Iris pigment epithelial cell (primary cell): ENCODE measurements at regions not wholly inside any gene's neighbourhood (a gene's known extent, or its start where the extent isn't known, plus 50 kb on each side); places are given as distances from the start of the nearest gene placed in this dataset.

Source experiments
- DNase-seq: peaks from one replicate; pipeline ENCODE4 v3.0.0-alpha.2; 2011; ENCODE audit warnings: low read depth

- DNase-seq: no peak
Measured at GRCh38 chr13:91167706-91168385, 179.6 kb upstream of the MIR17HG start.

DNA sequence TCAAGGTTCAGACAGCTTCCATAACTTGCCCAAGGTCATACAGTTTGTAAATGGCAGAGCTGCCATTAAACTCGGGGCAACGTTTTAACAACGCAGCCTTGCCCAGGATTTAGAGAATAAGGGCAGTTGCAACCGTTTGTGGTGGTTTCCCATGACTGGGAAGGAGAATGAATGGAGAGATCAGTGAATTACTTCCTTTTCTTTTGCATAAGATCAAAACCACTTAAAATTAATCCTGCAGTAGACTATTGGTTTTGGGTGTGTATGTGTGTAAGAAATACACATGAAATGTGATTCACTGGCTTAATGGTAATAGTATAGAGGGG, 179.1 kb upstream of the MIR17HG start:
- DNase-seq: no peak

GRCh38 chr13:91169321-91170050, 178.0 kb upstream of the MIR17HG start:
- DNase-seq: no peak

- no peak for DNase-seq
Measured at GRCh38 chr13:91172160-91172559, 175.3 kb upstream of the MIR17HG start.

DNA sequence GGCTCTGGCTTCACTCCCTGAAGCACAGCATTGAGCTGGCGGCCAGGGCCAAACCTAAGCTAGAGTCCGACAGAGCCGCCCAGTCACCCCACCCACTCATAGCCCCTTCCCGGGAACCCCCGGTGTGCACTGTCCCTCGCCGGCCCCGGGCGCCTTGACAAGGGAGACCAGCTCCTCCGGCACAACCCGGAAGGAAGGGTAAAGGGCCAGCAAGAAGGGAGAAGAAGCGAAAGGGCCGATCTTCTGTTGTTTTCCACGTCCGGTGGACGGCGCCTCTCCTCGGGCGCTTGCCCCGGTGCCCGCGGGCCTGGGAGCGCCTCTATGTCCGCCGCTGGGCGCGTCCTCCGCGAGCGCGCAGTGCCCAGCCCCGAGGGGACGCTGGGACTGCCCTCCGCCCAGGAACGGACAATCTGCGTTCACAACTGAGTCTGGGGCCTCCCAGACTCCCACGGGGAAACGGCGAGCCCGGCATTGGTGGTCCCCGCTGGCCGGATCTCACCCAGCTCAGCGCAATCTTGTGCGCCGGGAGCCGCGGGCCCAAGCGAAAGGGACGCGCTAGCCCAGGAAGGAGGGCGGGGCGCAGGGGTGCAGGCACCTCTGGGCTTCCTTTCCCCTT, 172.5 kb upstream of the MIR17HG start:
- no peak for DNase-seq

- no peak for DNase-seq
Measured at GRCh38 chr13:91178099-91178498, 169.4 kb upstream of the MIR17HG start.

GRCh38 chr13:91181892-91182291, 165.6 kb upstream of the MIR17HG start:
- no peak for DNase-seq

GRCh38 chr13:91184244-91184926, 163.1 kb upstream of the MIR17HG start:
- DNase-seq: no peak

- DNase-seq: peak; percentile 11
Measured at GRCh38 chr13:91185294-91185863, 162.1 kb upstream of the MIR17HG start.

DNA sequence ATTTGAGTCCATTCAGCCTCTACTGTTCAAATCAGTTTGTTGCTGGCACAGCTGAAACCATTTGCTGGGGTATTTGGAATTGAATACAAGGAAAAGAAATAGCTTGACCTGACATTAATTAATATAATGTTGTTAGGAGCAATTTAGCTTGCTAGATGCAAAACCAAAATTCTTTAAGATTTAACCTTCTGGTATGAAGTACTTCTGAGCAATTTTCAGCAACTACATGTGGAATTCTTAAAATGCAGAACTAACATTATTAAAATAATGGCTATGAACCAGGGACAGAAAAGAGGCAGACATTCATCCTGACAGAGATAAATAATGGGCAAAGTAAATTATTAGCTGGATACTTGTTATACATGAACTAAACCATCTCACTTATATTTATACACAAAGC, 160.0 kb upstream of the MIR17HG start:
- no peak for DNase-seq

DNA sequence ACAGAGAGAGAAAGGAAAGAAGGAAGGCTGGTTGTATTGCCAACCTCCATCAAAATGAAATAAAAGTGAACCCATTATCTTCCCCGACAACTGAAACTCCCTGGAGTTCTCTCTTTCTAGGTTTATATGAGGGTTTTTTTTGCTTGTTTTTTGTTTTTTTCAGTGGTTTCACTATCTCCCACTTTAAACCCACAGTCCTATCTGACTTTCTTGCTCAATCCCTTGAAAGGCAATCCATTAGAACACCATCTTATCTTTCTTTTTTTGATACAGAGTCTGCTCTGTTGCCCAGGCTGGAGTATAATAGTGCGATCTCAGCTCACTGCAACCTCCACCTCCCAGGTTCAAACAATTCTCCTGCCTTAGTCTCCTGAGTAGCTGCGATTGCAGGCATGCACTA, 158.0 kb upstream of the MIR17HG start:
- no peak for DNase-seq

GRCh38 chr13:91193358-91193757, 154.1 kb upstream of the MIR17HG start:
- DNase-seq: no peak

GRCh38 chr13:91195789-91196188, 151.7 kb upstream of the MIR17HG start:
- no peak for DNase-seq

DNA sequence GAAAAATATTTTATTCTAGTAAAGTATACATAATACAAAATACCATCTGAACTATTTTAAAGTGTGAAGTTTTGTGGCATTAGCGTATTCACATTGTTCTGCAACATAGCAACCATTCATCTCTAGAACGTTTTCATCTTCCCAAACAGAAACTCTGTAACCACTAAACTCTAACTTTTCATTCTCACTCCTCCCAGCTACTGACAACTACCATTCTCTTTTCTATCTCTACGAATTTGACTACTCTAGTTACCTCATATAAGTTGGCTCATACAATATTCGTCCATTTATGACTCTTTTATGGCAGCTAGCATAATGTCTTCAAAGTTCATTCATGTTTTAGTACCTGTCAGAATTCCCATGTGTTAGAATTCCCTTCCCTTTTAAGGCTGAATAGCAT, 150.5 kb upstream of the MIR17HG start:
- DNase-seq: no peak

DNA sequence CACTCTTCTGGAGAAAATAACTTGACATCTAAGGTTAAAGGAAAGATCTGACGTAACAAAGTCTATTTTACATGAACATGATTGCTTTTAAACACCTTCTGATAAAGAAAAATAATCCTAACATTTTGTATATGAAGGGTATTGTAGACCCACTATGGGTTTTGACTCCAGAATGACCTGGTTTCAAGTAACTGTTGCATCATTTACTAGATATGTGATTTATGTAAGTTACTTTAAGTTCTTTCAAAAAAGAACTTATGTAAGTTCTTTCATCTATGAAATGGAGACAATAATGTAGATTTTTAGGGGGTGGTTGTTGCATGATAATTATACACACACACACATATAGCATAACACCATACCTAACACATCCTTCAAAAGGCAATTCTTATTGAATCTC, 147.6 kb upstream of the MIR17HG start:
- no peak for DNase-seq

DNA sequence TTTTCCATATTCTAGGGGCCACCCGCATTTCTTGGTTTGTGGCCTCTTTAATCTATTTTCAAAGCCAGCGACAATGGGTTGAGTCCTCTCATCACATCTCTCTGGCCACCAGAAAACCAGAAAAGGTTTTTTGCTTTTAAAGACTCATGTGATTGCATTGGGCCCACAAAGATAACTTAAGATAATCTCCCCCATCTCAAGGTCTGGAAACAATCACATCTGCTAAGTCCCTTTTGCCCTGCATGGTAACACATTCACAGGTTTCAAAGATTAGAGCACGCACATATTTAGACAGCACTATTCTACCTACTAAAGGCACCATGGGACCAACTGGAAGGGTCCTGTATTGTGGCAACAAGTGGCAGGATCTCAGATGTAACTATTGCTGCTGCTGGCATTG, 147.0 kb upstream of the MIR17HG start:
- no peak for DNase-seq

DNA sequence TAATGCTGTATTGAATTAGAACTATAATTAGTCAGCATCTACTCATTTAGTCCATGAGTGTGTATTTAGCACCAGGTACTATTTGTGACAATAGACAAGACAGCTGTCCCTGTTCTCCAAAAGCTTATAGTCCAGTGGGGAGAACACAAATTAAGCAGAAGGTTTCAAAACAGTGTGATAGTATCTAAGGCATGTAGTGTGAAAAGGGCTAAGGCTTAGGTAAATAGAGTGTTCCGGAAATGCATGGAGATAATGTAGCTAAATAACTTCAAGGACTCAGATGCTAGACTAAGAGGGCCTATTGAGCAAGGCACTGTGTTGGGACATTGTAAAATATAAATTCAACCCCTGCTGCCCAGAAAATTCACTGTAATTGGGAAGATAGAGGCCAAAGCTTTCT, 144.1 kb upstream of the MIR17HG start:
- DNase-seq: no peak

DNA sequence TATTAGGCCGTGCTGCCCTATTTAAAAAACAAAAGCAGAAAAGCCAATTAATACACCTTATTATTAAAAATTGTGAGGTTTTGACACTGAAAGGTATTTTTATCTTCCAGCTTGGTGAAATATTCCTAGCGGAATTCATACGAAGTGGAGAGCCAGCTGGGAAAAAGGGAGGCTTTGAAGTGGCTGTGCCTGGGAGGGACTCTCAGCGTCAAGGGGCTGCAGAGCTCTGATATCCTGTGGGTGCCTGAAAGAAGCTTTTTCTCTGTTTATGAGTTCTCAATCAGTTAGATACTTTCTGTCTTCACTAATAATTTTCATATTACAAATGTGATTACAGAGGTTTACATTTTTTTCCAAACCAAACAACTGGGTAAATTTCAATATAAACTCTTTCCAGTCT, 140.2 kb upstream of the MIR17HG start:
- DNase-seq: no peak

DNA sequence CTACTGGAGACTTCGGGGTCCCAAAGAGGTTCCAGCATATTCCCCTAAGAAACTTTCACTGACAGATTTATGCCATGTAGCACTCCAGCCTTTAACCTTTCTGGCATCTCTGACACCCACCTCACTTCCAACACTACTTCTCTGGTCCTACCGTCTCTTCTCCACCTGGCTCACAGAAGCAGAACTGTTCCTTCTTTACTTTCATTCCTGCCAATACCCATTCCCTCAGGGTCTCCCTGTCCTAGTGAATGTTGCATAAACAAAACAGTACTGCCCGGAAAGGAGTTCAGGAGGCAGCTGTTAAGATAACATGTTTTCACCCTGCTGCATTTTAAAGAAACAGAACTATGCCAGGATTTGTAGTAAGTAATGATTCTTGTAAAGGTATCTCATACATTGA, 136.0 kb upstream of the MIR17HG start:
- DNase-seq: no peak

DNA sequence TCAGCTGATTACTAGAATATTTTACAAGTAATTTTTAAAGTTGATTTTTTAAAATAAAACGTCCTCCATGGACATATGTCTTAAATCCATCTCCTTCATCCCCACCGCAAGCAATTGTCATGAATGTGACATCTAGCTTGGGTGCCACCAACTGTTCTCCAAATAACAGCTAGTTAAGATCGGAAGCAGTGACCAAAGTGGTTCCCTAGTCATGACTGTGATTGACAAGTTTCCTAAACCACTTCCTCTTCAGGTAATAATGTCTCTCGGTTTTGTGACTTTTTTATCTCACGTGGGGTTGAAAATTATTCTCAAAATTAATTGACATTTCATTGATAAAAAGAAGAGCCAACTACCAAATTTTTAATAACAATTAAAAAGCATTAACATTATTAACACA, 135.3 kb upstream of the MIR17HG start:
- DNase-seq: no peak

DNA sequence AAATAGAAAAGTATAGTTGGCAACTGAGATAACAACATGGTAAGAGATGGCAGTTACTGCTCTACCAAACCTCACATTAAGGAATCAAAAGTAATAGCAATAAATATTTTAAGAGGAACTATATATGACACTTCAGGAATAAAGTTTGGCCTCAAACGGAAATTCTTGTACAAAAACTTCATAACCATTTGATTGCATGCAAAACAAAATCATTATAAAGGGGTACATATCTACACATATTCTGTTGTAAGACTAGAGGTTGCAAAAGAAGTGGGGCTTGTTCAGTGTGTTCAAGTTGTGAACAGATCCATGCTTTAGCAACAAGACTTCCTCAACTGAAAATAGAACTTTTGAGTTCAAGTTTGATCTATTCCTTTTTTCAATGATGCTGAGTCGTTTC, 133.5 kb upstream of the MIR17HG start:
- no peak for DNase-seq

- DNase-seq: no peak
Measured at GRCh38 chr13:91216928-91217700, 130.4 kb upstream of the MIR17HG start.
